ENCODE measurements at regions not wholly inside any gene's neighbourhood (a gene's known extent, or its start where the extent isn't known, plus 50 kb on each side); places are given as distances from the start of the nearest gene placed in this dataset.

DNA sequence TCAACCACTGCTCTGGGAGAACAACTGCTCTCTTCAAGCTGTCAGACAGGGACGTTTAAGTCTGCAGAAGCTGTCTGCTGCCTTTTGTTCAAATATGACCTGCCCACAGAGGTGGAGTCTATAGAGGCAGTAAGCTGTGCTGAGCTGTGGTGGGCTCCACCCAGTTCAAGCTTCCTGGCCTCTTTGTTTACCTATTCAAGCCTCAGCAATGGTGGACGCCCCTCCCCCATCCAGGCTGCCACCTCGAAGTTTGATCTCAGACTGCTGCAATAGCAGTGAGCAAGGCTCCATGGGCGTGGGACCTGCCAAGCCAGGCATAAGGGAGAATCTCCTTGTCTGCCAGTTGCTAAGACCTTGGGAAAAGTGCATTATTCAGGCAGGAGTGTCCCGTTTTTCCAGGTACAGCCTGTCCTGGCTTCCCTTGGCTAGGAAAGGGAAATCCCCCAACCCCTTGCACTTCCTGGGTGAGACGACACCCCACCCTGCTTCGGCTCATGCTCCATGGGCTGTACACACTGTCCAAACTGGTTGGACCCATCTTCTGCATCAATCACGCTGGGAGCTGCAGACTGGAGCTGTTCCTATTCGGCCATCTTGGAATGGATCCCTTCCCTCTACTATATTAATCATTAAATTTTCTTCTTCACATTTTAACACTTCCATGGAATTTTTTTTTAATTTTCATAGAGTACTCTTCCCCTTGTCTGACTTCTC, 167.0 kb upstream of the UBE2E2 start (continued):
- TF ChIP-seq DNMT1 (IDR thresholded peaks at IDR 0.05) (no peak), EGR1 (conservative IDR thresholded peaks at IDR 0.05) (no peak), ETS2 (tag; IDR thresholded peaks at IDR 0.05; ENCODE audit: borderline replicate concordance, poor library complexity, severe bottlenecking) (no peak), NFYB (IDR thresholded peaks at IDR 0.05; ENCODE audit: extremely low read depth, insufficient read length) (no peak), CHD4 (IDR thresholded peaks at IDR 0.05; ENCODE audit: insufficient read depth, insufficient replicate concordance, low read depth, low read length, poor library complexity, severe bottlenecking) (no peak), ETV1 (tag; conservative IDR thresholded peaks at IDR 0.05; ENCODE audit: low read depth) (no peak)
- TF ChIP-seq, protein P1, sequence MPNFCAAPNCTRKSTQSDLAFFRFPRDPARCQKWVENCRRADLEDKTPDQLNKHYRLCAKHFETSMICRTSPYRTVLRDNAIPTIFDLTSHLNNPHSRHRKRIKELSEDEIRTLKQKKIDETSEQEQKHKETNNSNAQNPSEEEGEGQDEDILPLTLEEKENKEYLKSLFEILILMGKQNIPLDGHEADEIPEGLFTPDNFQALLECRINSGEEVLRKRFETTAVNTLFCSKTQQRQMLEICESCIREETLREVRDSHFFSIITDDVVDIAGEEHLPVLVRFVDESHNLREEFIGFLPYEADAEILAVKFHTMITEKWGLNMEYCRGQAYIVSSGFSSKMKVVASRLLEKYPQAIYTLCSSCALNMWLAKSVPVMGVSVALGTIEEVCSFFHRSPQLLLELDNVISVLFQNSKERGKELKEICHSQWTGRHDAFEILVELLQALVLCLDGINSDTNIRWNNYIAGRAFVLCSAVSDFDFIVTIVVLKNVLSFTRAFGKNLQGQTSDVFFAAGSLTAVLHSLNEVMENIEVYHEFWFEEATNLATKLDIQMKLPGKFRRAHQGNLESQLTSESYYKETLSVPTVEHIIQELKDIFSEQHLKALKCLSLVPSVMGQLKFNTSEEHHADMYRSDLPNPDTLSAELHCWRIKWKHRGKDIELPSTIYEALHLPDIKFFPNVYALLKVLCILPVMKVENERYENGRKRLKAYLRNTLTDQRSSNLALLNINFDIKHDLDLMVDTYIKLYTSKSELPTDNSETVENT (CRISPR knock-in tag; IDR thresholded peaks at IDR 0.05) = no peak
- TF ChIP-seq, protein P2, sequence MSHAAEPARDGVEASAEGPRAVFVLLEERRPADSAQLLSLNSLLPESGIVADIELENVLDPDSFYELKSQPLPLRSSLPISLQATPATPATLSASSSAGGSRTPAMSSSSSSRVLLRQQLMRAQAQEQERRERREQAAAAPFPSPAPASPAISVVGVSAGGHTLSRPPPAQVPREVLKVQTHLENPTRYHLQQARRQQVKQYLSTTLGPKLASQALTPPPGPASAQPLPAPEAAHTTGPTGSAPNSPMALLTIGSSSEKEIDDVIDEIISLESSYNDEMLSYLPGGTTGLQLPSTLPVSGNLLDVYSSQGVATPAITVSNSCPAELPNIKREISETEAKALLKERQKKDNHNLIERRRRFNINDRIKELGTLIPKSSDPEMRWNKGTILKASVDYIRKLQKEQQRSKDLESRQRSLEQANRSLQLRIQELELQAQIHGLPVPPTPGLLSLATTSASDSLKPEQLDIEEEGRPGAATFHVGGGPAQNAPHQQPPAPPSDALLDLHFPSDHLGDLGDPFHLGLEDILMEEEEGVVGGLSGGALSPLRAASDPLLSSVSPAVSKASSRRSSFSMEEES (CRISPR knock-in tag; IDR thresholded peaks at IDR 0.05) = no peak
